Fibroblast of mammary gland (primary cell): ENCODE measurements at regions not wholly inside any gene's neighbourhood (a gene's known extent, or its start where the extent isn't known, plus 50 kb on each side); places are given as distances from the start of the nearest gene placed in this dataset.
A peak's percentile ranks its signal among the peaks of the same experiment; 100 is the strongest.

ENCODE experiments used
- DNase-seq: peaks from one replicate; pipeline ENCODE4 v3.0.0-alpha.2; 2010; ENCODE audit warnings: low read depth
- H3K4me3 ChIP-seq: 2 replicates; pipeline ENCODE4 v1.5.1; 2011; ENCODE audit warnings: low read depth, mild to moderate bottlenecking, low read length, moderate library complexity; ENCODE audit not compliant: control insufficient read depth
- CTCF ChIP-seq: conservative IDR thresholded peaks from 2 replicates; pipeline ENCODE4 v1.5.1; 2011; ENCODE audit warnings: low read depth, low read length, inconsistent platforms; ENCODE audit not compliant: control insufficient read depth, insufficient read depth

DNA sequence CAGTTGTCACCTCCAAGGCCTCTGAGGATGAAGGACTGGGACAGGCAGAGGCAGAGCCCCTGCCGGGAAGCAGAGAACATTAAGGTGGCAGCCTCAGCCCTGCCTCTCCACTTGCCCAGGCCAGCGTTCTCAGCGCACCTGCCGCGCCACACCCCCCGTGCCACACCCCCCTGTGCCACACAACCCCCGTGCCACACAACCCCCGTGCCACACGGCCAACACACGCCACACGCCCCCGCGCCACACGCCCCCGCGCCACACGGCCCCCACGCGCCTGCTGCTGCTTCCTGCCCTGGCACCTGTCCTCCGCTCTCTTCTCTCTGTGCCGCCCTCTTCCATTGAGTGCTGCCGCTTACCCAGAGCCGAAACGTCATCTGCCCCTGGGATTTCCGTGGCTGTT, 58.0 kb upstream of the ZFP42 start:
- DNase-seq, result no peak
- no peak overlapping the region for H3K4me3 ChIP-seq
- TF ChIP-seq CTCF, result no peak

- TF ChIP-seq CTCF, result no peak
These were observed 55.3 kb upstream of the ZFP42 start for GRCh38 chr4:187940299-187940698.

DNA sequence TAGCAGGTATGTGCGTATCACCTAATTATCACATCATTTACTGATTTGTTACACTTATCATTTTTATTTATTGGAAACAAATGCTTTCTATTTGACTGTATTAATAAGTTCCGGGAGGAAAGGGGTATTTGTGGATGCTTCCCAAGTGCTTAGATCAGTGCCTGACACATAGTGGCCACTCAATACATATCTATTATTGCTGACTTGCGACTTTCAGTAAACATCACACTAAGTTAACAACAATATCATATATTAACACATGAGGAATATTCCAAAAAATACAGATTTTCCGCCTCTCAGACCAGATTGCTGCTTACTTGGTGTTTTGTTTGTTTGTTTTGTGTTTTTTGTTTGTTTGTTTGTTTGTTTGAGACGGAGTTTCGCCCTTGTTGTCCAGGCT, 52.6 kb upstream of the ZFP42 start:
- no peak for DNase-seq
- no peak overlapping the region for H3K4me3 ChIP-seq
- no peak for TF ChIP-seq CTCF

More at GRCh38 chr4:187940299-187940698, 55.3 kb upstream of the ZFP42 start:
- peak; percentile 18 for DNase-seq
- H3K4me3 ChIP-seq, result no peak overlapping the region

GRCh38 chr4:187944179-187944578, 51.4 kb upstream of the ZFP42 start:
- TF ChIP-seq CTCF, result no peak
- DNase-seq, result no peak
- no peak overlapping the region for H3K4me3 ChIP-seq
